H1 (cell line): ENCODE measurements at regions not wholly inside any gene's neighbourhood (a gene's known extent, or its start where the extent isn't known, plus 50 kb on each side); places are given as distances from the start of the nearest gene placed in this dataset.

Source experiments
- CTCF ChIA-PET: fragments of 300-600 bp; sonication (Branson Sonifier 250); formaldehyde crosslinking; loops from one replicate; lab custom pipeline; 2021; ENCODE audit not compliant: partially characterized antibody; lab: Charles Lee
- POLR2A ChIA-PET: fragments of 300-600 bp; sonication (Branson Sonifier 250); formaldehyde crosslinking; loops from one replicate; lab custom pipeline; 2021; ENCODE audit warnings: inconsistent platforms; ENCODE audit not compliant: partially characterized antibody; lab: Charles Lee
- DNase-seq, 2 experiments: peaks; one replicate each; pipeline versions ENCODE4 v3.0.0 to v3.0.0-alpha.2; 2010 to 2022; ENCODE audit warnings: low spot score in 2 of 2, low read depth in 1 of 2, mixed read lengths in 1 of 2
- FAIRE-seq: peaks from 2 replicates; lab custom pipeline; 2011; peaks lifted over from hg19 to GRCh38; lab: Jason Lieb, UNC
- H2AFZ ChIP-seq: 2 replicates; pipeline ENCODE4 v1.8.1; 2012; ENCODE audit warnings: low read length, inconsistent platforms
- H2AK5ac ChIP-seq: 2 replicates; pipeline ENCODE4 v1.6.1; 2013; ENCODE audit warnings: low read depth, low read length
- H2BK120ac ChIP-seq: replicated peaks from 2 replicates; pipeline ENCODE3; 2013; ENCODE audit warnings: low read depth, low read length, inconsistent platforms
- H2BK12ac ChIP-seq: 2 replicates; pipeline ENCODE4 v1.6.1; 2013; ENCODE audit warnings: low read depth, low read length
- H2BK15ac ChIP-seq: 2 replicates; pipeline ENCODE4 v1.6.1; 2013; ENCODE audit warnings: low read length
- H2BK20ac ChIP-seq: 2 replicates; pipeline ENCODE4 v1.6.1; 2013; ENCODE audit warnings: low read length
- H2BK5ac ChIP-seq: 2 replicates; pipeline ENCODE4 v1.6.1; 2013; ENCODE audit warnings: low read depth, low read length
- H3K14ac ChIP-seq: 2 replicates; pipeline ENCODE4 v1.6.1; 2013; ENCODE audit warnings: inconsistent platforms; ENCODE audit not compliant: insufficient read length
- H3K18ac ChIP-seq: 2 replicates; pipeline ENCODE4 v1.6.1; 2013; ENCODE audit warnings: low read length; ENCODE audit errors: extremely low read depth
- H3K23ac ChIP-seq: 2 replicates; pipeline ENCODE4 v1.6.1; 2013; ENCODE audit warnings: inconsistent platforms; ENCODE audit not compliant: insufficient read length
- H3K23me2 ChIP-seq: 2 replicates; pipeline ENCODE4 v1.6.1; 2013; ENCODE audit warnings: low read depth, low read length
- H3K27ac ChIP-seq: 2 replicates; pipeline ENCODE4 v1.6.1; 2011; ENCODE audit warnings: low read depth, low read length, inconsistent platforms
- H3K27me3 ChIP-seq, 4 experiments: replicated peaks in 1 of 4; 1 replicate in 1 of 4; 2 replicates in 3 of 4; pipeline versions ENCODE4 v1.6.1 to v1.8.1; 2011 to 2013; ENCODE audit warnings: low read length in 3 of 4, mild to moderate bottlenecking in 3 of 4, inconsistent platforms in 2 of 4, mixed read lengths in 2 of 4, moderate library complexity in 1 of 4; ENCODE audit not compliant: control insufficient read depth in 3 of 4, insufficient read depth in 3 of 4; ENCODE audit errors: extremely low read depth in 1 of 4
- H3K36me3 ChIP-seq, 4 experiments: 2 replicates each; pipeline versions ENCODE4 v1.6.1 to v1.8.1; 2011 to 2013; ENCODE audit warnings: mild to moderate bottlenecking in 4 of 4, low read length in 3 of 4, moderate library complexity in 2 of 4, control low read depth in 1 of 4, inconsistent platforms in 1 of 4; ENCODE audit not compliant: insufficient read depth in 4 of 4, control insufficient read depth in 2 of 4
- H3K4ac ChIP-seq: replicated peaks from 2 replicates; pipeline ENCODE3; 2013; ENCODE audit warnings: low read length, low read depth, mixed read lengths, inconsistent platforms; ENCODE audit not compliant: insufficient read length
- H3K4me1 ChIP-seq, 4 experiments: replicated peaks in 1 of 4; 1 replicate in 1 of 4; 2 replicates in 3 of 4; pipeline versions ENCODE4 v1.6.1 to v1.8.1; 2011 to 2013; ENCODE audit warnings: low read length in 3 of 4, inconsistent platforms in 2 of 4, mixed read lengths in 1 of 4; ENCODE audit not compliant: insufficient read depth in 4 of 4, control insufficient read depth in 3 of 4
- H3K4me2 ChIP-seq, 2 experiments: 2 replicates each; pipeline versions ENCODE4 v1.6.1 to v1.8.1; 2011 to 2013; ENCODE audit warnings: low read depth in 2 of 2, low read length in 2 of 2, control low read depth in 1 of 2, inconsistent platforms in 1 of 2, mild to moderate bottlenecking in 1 of 2; ENCODE audit not compliant: insufficient read depth in 1 of 2
- H3K4me3 ChIP-seq, 4 experiments: fragments of 200-600, 300-600 bp in 1 of 4; sonication (generic), shearing (Covaris generic), sonication (Bioruptor Twin) in 1 of 4; 2 replicates each; pipeline versions ENCODE4 v1.5.1 to v1.8.1; 2011 to 2016; ENCODE audit warnings: low read length in 4 of 4, low read depth in 3 of 4, control low read depth in 2 of 4, inconsistent platforms in 2 of 4, mild to moderate bottlenecking in 2 of 4, mixed read lengths in 1 of 4, moderate library complexity in 1 of 4; ENCODE audit not compliant: insufficient read depth in 2 of 4; ENCODE audit errors: extremely low read depth in 1 of 4
- H3K56ac ChIP-seq: replicated peaks from 2 replicates; pipeline ENCODE3; 2013; ENCODE audit warnings: low read depth, mild to moderate bottlenecking, mixed read lengths, low read length, inconsistent platforms; ENCODE audit not compliant: insufficient read length
- H3K79me1 ChIP-seq: 2 replicates; pipeline ENCODE4 v1.6.1; 2013; ENCODE audit warnings: low read depth, low read length, control low read depth
- H3K79me2 ChIP-seq, 2 experiments: 2 replicates each; pipeline versions ENCODE4 v1.6.1 to v1.8.1; 2012 to 2013; ENCODE audit warnings: low read length in 2 of 2, mild to moderate bottlenecking in 2 of 2, inconsistent platforms in 1 of 2; ENCODE audit not compliant: insufficient read depth in 2 of 2, control insufficient read depth in 1 of 2
- H3K9ac ChIP-seq, 4 experiments: replicated peaks in 1 of 4; 1 replicate in 1 of 4; 2 replicates in 3 of 4; pipeline versions ENCODE4 v1.6.1 to v1.8.1; 2011 to 2013; ENCODE audit warnings: low read depth in 3 of 4, low read length in 3 of 4, control low read depth in 2 of 4, mild to moderate bottlenecking in 2 of 4, moderate library complexity in 2 of 4, inconsistent platforms in 1 of 4; ENCODE audit errors: extremely low read depth in 1 of 4
- H3K9me3 ChIP-seq, 2 experiments: 2 replicates each; pipeline versions ENCODE4 v1.6.1 to v1.8.1; 2012 to 2013; ENCODE audit warnings: mild to moderate bottlenecking in 2 of 2, moderate library complexity in 2 of 2, control low read depth in 1 of 2, inconsistent platforms in 1 of 2, low read depth in 1 of 2, low read length in 1 of 2, mixed read lengths in 1 of 2; ENCODE audit not compliant: insufficient read depth in 2 of 2
- H4K20me1 ChIP-seq, 2 experiments: replicated peaks in 1 of 2; 2 replicates each; pipeline versions ENCODE3 to v1.8.1; 2011 to 2013; ENCODE audit warnings: inconsistent platforms in 2 of 2, low read length in 2 of 2, mild to moderate bottlenecking in 1 of 2; ENCODE audit not compliant: insufficient read depth in 2 of 2, control insufficient read depth in 1 of 2
- H4K5ac ChIP-seq: 2 replicates; pipeline ENCODE4 v1.6.1; 2013; ENCODE audit warnings: low read length, low read depth, mixed read lengths, inconsistent platforms; ENCODE audit not compliant: insufficient read length
- H4K8ac ChIP-seq: 2 replicates; pipeline ENCODE4 v1.8.0; 2013; ENCODE audit warnings: mild to moderate bottlenecking, moderate library complexity, low read length, inconsistent platforms; ENCODE audit not compliant: insufficient read depth; ENCODE audit errors: extremely low read depth
- H4K91ac ChIP-seq: replicated peaks from 2 replicates; pipeline ENCODE3; 2013; ENCODE audit warnings: low read length, mixed read lengths, inconsistent platforms; ENCODE audit not compliant: insufficient read length
- PHF8 ChIP-seq: fragments of 200-600 bp; sonication (generic); conservative IDR thresholded peaks from 2 replicates; pipeline ENCODE4 v1.7.1; 2012; ENCODE audit warnings: low read depth, mild to moderate bottlenecking, inconsistent platforms, low read length, moderate library complexity
- TBP ChIP-seq: IDR thresholded peaks from 2 replicates; pipeline ENCODE4 v1.6.1; 2011; ENCODE audit warnings: low read depth, low read length, improper control_type of control experiment
- WGBS, 2 experiments: shearing (Covaris generic) in 1 of 2; methylation state at CpG; one replicate each; pipeline versions ENCODE4 v1.1.6 to v1.1.7; 2013 to 2015; ENCODE audit warnings: low lambda C conversion rate in 2 of 2, mixed read lengths in 2 of 2, inconsistent platforms in 1 of 2, low coverage in 1 of 2, missing lambda C conversion rate in 1 of 2; ENCODE audit not compliant: insufficient replicate concordance in 2 of 2, insufficient coverage in 1 of 2, insufficient read length in 1 of 2; ENCODE audit errors: extremely low coverage in 1 of 2, missing lambda C conversion rate in 1 of 2; 5-methylcytosine and 5-hydroxymethylcytosine counted together
- TF ChIP-seq, protein P1 (sequence below): IDR thresholded peaks from 2 replicates; pipeline ENCODE4 v1.6.1; 2012; ENCODE audit warnings: inconsistent platforms

GRCh38 chr6:28764014-28764723 is 159.6 kb downstream of the TRIM27 start:
- Histone ChIP-seq H2BK120ac (no peak overlapping the region), H3K27ac (no peak overlapping the region), H3K4ac (no peak overlapping the region), H3K79me1 (no peaks in the 10 kb centered on the region), H3K27me3 (peaks cover 44 to 71% (median 65%) of the 10 kb centered on the region in 4 experiments), H3K56ac (no peak overlapping the region), H3K36me3 (no peaks in the 10 kb centered on the region), H4K5ac (no peak overlapping the region), H2AFZ (no peak overlapping the region), H3K4me2 (peak overlapping the region; percentile 70 to 81), H3K14ac (no peak overlapping the region), H3K4me1 (peaks cover 8 to 26% (median 15%) of the 10 kb centered on the region in 4 experiments), H3K9me3 (no peaks in the 10 kb centered on the region), H3K23ac (no peak overlapping the region), H2BK15ac (no peak overlapping the region), H4K8ac (no peak overlapping the region), H3K23me2 (no peaks in the 10 kb centered on the region; the same call in none of the 2 replicates), H4K20me1 (peaks cover 7% of the 10 kb centered on the region in 2 experiments), H2BK12ac (no peak overlapping the region), H3K18ac (no peak overlapping the region; the same call in 1 of the 2 replicates), H4K91ac (no peak overlapping the region), H3K4me3 (peak overlapping the region; percentile 16 to 59 (median 30); a peak in 6 of 8 replicates), H2BK5ac (no peak overlapping the region), H3K79me2 (no peaks in the 10 kb centered on the region), H3K9ac (no peak overlapping the region), H2AK5ac (no peak overlapping the region), H2BK20ac (no peak overlapping the region)
- POLR2A ChIA-PET = no interaction called here
- TF ChIP-seq TBP = peak; percentile 95
- no peak for TF ChIP-seq PHF8
- TF ChIP-seq, protein P1, sequence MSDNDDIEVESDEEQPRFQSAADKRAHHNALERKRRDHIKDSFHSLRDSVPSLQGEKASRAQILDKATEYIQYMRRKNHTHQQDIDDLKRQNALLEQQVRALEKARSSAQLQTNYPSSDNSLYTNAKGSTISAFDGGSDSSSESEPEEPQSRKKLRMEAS = peak; percentile 46; the same call in 1 of the 2 replicates
- CTCF ChIA-PET = interaction anchor here (0.9 to 1.2 kb wide), 6 partner anchors 9 to 74 kb away, joined by 3 to 4 read pairs (median 4); no protein-coding TSS in a partner anchor
- FAIRE-seq = no peak
- WGBS, 2 experiments = 10% methylated on average over 27 of the region's 27 CpGs; no CpG with 5 or more reads in 1 of the 2 experiments
- no peak for DNase-seq
